Vagina (tissue), 2 donors: ENCODE measurements at regions not wholly inside any gene's neighbourhood (a gene's known extent, or its start where the extent isn't known, plus 50 kb on each side); places are given as distances from the start of the nearest gene placed in this dataset.

ENCODE experiments used
- POLR2A ChIP-seq, 2 donors: fragments of 450-650 bp; IDR thresholded peaks; one replicate each; pipeline ENCODE4 v1.6.1; 2017; ENCODE audit warnings: antibody characterized with exemption in 2 of 2, mild to moderate bottlenecking in 2 of 2, moderate library complexity in 2 of 2
- POLR2AphosphoS5 ChIP-seq, 2 donors: sonication (generic); formaldehyde crosslinking; IDR thresholded peaks; one replicate each; pipeline ENCODE4 v1.9.0; 2017; ENCODE audit warnings: antibody characterized with exemption in 2 of 2, mild to moderate bottlenecking in 2 of 2, low read depth in 1 of 2; ENCODE audit not compliant: insufficient read depth in 1 of 2
- TF ChIP-seq, protein P1 (sequence below), 3 experiments: fragments of 450-650 bp in 2 of 3; fragments of 200-600 bp in 1 of 3; sonication (generic) in 1 of 3; IDR thresholded peaks; one replicate each; pipeline ENCODE4 v1.5.1; 2017 to 2019; ENCODE audit warnings: antibody characterized with exemption in 3 of 3, mild to moderate bottlenecking in 2 of 3, moderate library complexity in 2 of 3

DNA sequence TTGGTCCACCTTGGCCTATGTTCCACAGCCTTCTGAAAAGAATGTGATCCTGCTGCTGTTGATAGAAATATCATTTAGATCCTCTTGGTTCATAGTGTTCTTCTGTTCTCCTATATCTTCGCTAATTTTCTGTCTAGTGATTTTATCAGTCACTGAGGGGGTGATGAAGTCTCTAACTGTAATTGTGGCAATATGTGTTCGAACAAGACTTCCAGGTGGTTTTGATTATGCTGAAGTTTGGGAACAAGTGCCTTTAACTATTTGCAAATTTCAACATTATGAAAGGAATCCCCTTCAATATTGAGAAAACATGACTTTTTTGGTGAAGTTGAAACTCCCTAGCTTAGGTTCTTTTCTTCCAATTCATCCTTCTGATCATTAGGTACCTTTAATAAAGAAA lies 140.4 kb downstream of the MTX2 start:
- TF ChIP-seq, protein P1, sequence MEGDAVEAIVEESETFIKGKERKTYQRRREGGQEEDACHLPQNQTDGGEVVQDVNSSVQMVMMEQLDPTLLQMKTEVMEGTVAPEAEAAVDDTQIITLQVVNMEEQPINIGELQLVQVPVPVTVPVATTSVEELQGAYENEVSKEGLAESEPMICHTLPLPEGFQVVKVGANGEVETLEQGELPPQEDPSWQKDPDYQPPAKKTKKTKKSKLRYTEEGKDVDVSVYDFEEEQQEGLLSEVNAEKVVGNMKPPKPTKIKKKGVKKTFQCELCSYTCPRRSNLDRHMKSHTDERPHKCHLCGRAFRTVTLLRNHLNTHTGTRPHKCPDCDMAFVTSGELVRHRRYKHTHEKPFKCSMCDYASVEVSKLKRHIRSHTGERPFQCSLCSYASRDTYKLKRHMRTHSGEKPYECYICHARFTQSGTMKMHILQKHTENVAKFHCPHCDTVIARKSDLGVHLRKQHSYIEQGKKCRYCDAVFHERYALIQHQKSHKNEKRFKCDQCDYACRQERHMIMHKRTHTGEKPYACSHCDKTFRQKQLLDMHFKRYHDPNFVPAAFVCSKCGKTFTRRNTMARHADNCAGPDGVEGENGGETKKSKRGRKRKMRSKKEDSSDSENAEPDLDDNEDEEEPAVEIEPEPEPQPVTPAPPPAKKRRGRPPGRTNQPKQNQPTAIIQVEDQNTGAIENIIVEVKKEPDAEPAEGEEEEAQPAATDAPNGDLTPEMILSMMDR (IDR thresholded peaks at IDR 0.05): no peak
- TF ChIP-seq POLR2A (IDR thresholded peaks at IDR 0.05) (no peak), POLR2AphosphoS5 (IDR thresholded peaks at IDR 0.05; ENCODE audit: insufficient read depth in 1 of 2, low read depth in 1 of 2) (no peak)
